ENCODE measurements at regions not wholly inside any gene's neighbourhood (a gene's known extent, or its start where the extent isn't known, plus 50 kb on each side); places are given as distances from the start of the nearest gene placed in this dataset.
A peak's percentile ranks its signal among the peaks of the same experiment; 100 is the strongest.

DNA sequence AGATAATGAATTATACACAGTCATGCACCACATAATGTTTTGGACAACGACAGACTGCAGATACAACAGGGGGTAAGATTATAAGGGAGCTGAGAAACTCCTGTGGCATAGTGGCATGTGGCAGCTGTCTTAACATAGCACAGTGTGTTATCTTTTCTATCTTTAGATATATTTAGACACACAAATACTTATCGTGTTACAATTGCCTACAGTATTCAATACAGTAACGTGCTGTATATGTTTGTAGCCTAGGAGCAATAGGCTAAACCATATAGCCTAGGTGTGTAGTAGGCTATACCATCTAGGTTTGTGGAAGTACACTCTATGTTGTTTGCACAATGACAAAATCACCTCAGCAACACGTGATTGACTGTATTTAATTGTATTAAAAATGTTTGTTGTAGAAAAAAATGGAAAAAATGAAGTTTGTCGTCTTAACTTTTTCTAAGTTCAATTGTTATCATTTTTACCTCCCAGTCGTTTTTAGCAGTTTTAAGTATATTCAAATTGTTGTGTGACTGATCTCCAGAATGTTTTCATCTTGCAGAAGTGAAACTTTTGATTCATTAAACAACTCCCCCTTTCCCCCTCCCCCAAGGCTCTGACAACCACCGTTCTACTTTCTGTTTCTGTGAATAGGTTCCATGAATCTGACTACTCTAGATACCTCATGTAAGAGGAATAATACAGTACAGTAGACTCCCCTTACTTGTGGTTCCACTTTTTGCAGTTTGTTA is 351.0 kb upstream of the B3GALT2 start:
- DNase-seq (ENCODE audit: extremely low read depth, low read depth) = no peak

DNA sequence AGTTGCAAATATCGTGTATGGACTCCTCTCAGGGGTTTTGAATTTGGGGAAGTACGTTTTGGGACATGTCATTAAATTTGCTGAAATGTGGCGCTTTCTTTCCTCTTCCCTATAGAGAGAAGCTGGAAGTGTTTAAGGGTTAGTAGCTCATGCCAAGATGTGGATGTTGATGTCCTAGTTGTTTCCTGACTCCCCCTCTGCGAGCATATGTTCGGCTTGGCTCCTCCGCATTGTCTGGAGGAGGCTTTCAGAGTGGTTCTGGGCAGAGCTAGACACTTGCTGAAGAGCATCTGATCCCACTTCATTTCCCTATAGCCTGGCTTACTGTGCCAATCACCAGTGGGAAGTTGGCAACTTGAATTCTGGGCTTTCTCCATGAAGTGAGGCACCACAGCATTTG is 347.4 kb upstream of the B3GALT2 start:
- no peak for DNase-seq (ENCODE audit: extremely low read depth, low read depth)

DNA sequence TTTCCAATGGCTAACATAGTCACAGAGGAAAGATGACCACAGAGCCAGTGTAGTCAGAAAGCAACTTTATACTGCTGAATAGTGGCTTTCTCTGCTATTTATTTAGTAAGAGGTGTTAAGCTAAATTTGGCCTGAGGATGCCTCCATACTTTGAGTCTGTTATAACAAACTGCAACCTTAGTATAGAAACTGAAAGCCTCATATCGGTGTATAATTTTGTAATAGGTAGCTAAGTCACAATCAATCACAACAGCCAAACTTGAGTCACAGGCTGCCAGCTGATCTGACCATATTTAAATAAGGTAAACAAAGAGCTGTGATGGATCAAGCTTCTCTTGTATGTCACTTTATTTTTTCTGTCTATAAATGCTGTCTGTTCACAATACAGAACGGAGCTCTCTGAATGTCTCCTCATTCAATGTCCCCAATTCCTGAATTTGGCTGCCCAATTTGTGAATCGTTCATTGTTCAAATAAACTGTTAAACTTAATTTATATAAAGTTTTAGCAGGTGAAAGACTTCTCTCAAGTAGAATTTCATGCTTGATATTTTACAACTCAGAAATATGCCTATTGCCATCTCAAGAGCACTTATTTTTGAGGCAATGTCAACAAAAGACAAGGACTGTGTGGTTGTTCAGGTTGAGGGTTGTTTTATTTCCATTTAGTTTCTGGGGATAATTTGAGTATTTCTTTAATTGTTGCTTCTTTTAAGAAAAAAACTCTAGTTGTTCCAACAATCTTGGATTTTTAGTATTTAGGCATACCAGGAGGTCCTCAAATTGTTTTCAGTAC is 339.7 kb upstream of the B3GALT2 start:
- DNase-seq (ENCODE audit: extremely low read depth, low read depth) = no peak

DNA sequence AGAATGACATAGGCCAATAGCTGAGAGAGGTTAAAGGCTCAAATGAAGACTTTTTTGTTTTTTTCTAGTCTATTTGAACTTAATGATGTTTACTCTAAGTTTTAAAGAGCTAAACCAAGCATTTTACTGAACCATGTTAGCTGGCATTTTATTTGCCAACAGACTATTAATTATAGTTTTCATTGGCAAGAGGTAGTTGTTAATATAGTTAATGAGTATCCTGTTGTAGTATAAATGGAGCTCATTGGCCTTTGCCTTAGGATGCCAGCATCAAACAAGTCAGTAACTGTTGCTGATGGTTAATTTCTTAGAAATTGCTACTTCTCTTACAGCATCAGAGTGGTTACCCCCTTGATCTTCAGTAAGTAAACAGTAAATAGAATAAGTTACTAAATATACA is 339.0 kb upstream of the B3GALT2 start:
- no peak for DNase-seq (ENCODE audit: extremely low read depth, low read depth)

DNA sequence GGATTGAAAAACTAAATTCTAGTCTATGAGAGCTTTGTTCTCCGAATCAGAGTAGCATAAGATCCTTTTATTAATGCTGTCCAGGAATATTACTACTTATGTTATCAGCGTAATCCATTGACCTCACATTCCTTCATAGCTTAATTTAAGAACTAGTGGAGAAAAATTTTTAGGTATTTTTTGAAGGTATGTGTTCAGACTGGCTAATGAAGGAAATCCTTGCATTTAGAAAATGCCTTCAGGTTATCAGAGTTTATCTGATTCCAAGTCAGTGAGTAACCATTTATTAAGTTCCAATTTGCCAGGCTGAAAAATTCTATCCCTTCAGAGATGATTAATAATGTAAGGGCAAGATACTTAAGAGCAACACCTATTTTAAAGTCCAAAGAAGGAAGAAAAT is 338.2 kb upstream of the B3GALT2 start:
- DNase-seq (ENCODE audit: extremely low read depth, low read depth) = no peak

DNA sequence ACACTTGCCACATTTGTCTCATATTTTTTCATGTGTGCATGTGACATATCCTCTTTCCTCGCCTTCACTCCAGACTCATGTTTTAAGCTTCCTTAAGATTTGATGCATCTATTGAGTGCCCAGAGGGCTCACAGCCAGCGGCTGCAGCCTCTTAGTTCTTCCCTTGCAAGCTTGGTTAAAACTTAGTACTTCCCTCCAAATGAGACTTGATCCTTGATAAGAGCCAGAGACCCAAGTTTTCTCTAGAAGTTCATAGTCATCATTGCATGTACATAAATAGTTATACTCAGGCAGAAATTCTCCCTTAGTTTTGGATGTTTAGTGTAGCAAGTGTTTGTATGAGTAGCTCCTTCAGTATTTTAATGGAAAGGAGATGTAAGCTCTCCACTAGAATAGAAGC is 337.6 kb upstream of the B3GALT2 start:
- DNase-seq (ENCODE audit: extremely low read depth, low read depth) = no peak

DNA sequence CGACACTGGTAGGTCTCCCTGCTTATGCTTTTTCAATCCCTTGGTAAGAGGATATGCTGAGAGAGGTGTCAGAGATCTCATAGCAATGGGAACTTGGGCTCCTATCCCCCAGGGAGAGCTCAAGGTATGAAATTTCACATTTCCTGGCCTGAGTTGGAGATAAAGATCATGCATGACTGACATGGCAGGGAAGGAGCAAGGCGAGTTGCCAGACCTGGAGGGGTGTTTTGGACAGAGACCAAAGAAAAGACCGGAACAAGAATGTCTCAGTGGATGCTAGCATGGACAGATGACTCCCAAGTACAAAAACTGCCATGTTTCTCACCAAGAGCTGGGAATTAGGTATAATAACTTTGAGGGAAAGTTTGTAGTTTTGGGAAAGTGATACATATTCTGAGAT is 334.1 kb upstream of the B3GALT2 start:
- DNase-seq (ENCODE audit: extremely low read depth, low read depth) = peak; percentile 21

DNA sequence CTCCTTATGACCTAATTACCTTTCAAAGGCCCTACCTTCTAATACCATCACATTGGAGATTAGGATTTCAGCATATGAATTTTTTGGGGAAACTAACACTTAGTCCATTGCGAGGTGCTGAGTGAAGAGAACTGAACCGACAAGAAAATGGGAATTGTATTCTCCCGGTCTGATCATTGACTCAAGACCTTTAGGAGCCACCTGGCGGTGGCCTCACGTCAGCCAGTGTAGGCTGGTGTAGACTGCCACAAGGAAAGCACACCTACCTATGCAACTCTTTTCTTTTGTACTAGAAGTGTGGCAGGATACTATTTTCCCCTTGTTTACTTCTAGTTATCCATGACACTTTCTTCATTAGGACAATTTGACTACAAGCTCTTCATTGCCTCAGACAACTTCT is 333.5 kb upstream of the B3GALT2 start:
- DNase-seq (ENCODE audit: extremely low read depth, low read depth) = no peak

DNA sequence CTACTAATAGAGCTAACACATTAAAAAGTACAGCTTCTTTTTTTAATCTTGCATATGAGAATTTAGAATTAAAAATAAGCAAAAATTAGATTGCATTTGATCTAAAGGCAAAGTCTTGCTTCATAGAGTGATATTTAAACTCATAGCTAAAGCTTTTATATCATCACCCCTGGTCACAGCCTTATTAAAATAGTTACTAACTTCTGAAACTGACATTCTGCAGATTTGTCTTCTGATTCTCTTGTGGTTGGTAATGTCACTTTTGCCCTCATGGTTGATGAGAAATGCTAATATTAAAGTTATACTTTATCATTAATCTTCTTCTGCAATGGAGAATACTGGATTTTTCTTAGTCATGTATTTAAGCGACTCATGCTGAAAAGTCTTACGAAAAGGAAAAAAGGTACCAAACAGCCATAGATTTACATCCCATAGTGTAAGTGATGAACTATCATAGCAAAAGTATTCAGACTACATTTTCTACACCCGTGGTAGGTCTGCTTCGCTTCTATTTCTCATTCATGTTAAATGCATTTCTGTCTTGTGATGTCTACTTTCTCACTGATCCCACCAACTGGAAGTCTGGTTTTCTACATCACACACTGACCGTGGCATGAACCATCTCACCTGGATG is 330.5 kb upstream of the B3GALT2 start:
- DNase-seq (ENCODE audit: extremely low read depth, low read depth) = no peak

DNA sequence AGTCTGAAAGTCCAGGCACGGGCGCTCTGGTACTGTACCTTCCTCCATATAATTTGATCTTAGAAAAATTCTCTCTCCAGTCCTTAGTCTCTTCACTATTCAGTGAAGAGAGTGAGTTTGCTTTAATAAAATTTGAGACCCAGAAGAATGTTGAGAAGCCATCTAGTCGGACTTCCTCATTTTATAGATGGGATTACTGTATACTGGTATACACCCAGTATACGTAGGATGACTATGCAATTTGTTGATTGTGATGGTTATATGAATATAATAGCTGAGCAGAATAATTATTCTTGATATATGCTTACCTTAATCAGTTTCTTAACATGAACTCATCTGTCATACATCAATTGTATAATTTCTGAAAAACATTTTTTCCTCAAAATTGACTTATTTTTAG is 328.0 kb upstream of the B3GALT2 start:
- no peak for DNase-seq (ENCODE audit: extremely low read depth, low read depth)

DNA sequence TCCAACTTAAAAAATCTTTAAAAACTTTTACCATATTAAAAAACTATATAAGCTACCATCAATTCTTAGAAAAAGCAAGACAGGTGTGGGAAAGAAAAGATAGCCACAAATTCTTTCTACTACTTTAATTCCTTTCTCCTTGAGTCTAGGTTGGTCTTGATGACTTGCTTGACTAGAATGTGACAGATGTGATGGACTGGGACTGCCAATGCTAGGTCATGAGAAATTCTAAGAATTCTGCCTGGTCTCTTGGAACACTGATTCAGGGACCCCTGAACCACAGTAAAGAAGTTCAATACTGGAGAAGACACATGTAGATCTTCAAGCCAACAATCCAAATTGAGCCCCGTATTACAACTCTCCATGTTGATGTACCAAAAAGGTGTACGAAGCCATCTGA is 326.6 kb upstream of the B3GALT2 start:
- no peak for DNase-seq (ENCODE audit: extremely low read depth, low read depth)

DNA sequence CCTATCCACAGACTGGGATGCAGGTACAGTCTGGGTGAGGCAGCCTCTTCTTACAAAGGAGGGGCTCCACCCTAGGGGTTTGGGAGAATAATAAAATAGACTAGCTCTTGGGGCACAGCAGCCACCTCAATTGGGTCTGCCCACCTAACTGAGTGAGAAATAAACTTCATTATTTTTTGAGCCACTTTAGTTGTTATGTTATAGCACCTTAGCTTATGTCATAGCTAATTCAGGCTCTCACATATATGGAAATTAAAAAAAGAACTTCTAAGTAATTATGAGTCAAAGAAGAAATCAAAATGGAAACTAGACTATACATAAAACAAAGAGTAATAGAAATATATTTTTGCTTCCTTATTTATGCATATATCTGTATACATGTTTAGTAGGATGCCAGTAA is 318.5 kb upstream of the B3GALT2 start:
- no peak for DNase-seq (ENCODE audit: extremely low read depth, low read depth)

DNA sequence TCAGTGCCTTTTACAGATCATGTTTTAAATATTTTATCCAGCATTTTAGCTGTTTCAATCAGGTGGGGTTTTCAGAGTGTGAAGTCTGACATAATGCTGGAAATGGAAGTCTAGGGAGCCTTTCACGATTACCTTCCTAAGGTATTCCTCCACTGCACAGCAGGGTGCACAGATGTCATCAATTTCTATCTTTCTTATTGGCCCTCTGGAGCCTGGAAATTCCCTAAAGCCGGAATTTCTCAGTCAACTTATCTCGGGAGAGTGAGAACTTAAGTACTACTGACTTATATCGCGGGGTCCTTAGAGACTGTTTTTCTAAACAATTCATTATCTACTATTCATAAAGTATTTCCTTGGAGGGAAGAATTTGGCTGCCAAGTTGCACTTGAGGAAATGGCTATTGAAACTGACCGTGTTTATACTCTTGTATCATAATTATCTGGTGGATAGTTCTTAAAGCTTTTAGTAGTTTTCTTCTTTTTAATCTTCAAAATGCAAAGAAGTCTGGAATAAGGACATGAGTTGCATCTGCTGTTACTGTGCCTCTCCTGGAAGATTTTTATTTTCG is 311.8 kb upstream of the B3GALT2 start:
- DNase-seq (ENCODE audit: extremely low read depth, low read depth) = no peak

DNA sequence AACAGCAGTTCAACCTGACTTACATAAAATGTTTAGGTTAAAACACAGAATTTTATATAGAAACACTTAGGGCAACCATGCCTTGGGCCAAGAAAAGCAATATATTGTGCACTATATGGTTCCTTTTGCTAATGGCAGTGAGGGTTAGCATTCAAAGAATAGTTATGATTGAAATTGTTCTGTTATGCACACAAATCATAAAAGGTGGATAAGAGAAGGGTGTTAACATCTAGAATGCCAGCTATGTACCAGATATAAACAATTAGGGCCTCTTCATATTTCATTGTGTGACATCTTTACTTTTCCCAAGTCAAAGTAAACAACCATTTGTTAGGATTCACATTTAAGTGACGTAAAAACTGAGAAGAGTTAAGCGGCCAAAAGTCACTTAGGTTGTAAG is 308.0 kb upstream of the B3GALT2 start:
- DNase-seq (ENCODE audit: extremely low read depth, low read depth) = peak; percentile 36

DNA sequence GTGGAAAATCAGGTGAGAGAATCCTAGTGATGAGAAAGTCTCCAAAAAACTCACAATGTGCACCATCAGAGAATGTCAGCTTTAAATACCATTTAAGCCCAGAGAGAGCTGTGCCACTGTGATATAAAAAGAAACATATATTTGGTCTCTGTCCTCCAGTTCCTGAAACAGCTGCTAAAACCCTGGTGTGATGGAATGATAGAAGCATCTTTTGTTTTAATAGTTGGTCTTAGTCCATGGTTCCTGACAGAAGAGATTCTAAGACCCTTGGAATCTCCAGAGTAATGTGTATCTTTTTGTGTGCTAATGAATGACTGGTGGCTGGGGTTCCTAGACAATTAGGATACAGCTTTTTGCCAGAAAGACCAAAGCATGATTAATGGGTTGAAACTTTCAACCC is 302.8 kb upstream of the B3GALT2 start:
- DNase-seq (ENCODE audit: extremely low read depth, low read depth) = no peak

DNA sequence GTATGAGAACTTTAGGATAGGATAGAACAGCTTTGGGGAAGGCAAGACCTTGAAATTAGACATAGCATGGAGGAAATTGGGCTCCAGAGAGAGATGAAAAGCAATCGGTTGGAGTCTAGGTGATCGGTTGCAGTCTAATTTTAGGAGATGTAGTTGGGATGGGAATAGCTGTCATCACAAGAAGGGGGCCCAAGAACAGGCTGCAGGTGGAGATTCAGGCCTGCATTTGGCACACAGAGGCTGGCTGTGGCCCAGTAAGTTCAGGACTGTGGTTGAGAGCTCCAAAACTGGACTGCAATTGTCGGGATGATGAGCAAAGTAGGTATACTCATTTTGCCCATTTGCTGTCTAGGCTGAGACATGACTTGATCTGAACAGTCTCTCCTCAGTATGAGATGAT is 301.3 kb upstream of the B3GALT2 start:
- DNase-seq (ENCODE audit: extremely low read depth, low read depth) = no peak

DNA sequence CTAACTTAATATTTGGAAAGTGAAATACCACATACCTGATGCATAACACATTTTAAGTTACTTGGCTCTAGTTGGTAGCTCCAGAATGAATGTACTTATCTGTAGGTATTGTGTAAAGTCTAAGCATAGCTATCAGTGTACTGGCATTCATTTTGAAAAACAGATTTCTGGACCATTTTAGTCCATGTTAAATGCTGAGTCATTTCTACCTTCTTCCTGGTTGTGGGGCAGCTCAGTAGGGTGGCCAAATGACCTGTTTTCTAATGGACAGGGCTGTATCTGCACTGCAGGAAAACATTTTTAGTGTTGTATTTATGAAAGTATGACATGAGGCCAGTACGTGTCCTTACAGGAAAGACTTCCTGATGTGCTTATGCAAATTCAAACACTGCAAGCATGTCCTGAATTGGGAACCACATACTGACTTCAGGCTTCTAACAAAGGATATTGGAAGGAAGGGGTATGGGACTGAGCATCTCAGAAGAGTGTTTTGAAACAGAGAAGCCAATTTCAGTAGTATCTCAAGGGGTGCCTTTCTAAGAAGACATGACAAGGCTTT is 300.3 kb upstream of the B3GALT2 start:
- DNase-seq (ENCODE audit: extremely low read depth, low read depth) = no peak

DNA sequence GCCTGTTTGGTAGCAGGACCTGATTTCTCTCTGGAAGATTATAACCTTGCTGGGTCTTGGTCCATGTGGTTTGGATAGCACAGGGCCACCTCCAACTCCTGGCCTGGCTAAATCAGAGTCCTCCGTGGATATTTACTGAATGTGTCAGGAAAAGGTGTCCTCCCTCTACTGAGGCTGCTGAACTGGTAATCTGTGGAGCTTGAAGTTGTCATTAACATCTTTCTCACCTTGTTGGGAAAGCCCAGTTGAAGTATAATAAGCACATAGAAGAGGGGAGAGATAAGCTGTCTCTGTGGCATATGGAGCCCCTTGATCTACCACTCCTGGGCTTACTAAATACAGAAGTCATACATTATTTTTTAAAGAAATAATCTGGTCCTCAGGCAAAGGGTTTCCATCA is 294.3 kb upstream of the B3GALT2 start:
- DNase-seq (ENCODE audit: extremely low read depth, low read depth) = no peak

DNA sequence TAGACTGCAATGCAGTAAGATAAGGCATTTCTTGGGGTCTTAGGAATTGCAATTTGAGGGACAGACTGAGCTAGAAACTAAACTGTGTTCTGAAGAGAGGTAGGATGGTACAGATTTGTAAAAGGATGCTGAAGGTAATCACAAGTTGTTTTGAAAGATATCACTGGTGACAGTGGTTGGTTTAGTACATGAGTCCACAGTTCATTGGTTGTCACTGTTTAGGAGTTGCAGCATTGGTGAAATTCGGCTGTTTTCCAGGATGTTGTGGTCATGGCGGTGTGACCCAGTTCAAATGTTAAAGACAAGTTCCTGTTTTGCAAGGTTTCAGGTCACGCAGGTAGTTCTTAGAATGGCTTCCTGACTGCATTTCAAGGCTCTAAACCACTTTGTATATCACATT is 292.8 kb upstream of the B3GALT2 start:
- DNase-seq (ENCODE audit: extremely low read depth, low read depth) = no peak

DNA sequence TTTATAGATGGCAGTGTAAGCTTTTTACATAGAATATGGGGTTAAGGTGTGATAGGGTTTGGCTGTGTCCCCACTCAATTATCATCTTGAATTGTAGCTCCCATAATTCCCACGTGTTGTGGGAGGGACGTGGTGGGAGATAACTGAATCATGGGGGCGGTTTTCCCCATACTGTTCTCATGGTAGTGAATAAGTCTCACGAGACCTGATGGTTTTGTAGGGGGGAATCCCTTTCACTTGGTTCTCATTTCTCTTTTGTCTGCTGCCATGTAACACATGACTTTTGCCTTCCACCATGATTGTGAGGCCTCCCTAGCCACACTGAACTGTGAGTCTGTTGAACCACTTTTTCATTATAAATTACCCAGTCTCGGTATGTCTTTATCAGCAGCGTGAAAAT is 290.3 kb upstream of the B3GALT2 start:
- no peak for DNase-seq (ENCODE audit: extremely low read depth, low read depth)

DNA sequence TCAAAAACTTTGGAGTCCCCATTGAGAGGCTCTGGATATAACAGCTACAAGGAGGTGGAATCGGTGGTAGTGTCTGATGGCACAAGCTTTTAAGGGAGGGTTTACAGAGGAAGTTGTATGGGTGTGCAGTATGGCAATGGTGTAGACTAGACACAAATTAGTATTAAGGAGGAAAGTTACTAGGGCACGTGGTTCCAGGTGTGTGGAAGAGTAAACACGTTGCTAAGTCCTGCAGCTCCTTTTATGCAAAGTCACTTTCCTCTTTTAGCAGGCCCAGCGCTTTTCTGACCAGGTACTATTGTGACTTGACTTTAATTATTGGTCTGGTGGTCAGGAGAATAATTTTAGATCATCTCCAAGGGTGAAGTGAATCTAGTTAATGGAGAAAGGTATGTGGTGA is 287.5 kb upstream of the B3GALT2 start:
- no peak for DNase-seq (ENCODE audit: extremely low read depth, low read depth)
